ENCODE measurements at regions not wholly inside any gene's neighbourhood (a gene's known extent, or its start where the extent isn't known, plus 50 kb on each side); places are given as distances from the start of the nearest gene placed in this dataset.

GRCh38 chr1:38287036-38287435, 240.4 kb upstream of the POU3F1 start:
- DNase-seq (ENCODE audit: low spot score): no peak

GRCh38 chr1:38285807-38286530, 239.4 kb upstream of the POU3F1 start:
- no peak for DNase-seq (ENCODE audit: low spot score)

- DNase-seq (ENCODE audit: low spot score): no peak
Measured at GRCh38 chr1:38284953-38285352, 238.4 kb upstream of the POU3F1 start.

GRCh38 chr1:38283696-38284470, 237.3 kb upstream of the POU3F1 start:
- DNase-seq (ENCODE audit: low spot score): no peak

GRCh38 chr1:38279148-38279547, 232.6 kb upstream of the POU3F1 start:
- DNase-seq (ENCODE audit: low spot score): no peak

GRCh38 chr1:38277646-38278045, 231.1 kb upstream of the POU3F1 start:
- DNase-seq (ENCODE audit: low spot score): no peak

GRCh38 chr1:38275960-38276359, 229.4 kb upstream of the POU3F1 start:
- DNase-seq (ENCODE audit: low spot score): no peak

GRCh38 chr1:38274974-38275373, 228.4 kb upstream of the POU3F1 start:
- no peak for DNase-seq (ENCODE audit: low spot score)

- no peak for DNase-seq (ENCODE audit: low spot score)
Measured at GRCh38 chr1:38273196-38273804, 226.7 kb upstream of the POU3F1 start.

GRCh38 chr1:38272515-38272914, 225.9 kb upstream of the POU3F1 start:
- DNase-seq (ENCODE audit: low spot score): no peak

GRCh38 chr1:38270849-38271633, 224.4 kb upstream of the POU3F1 start:
- DNase-seq (ENCODE audit: low spot score): no peak

- no peak for DNase-seq (ENCODE audit: low spot score)
Measured at GRCh38 chr1:38269923-38270848, 223.6 kb upstream of the POU3F1 start.

- no peak for DNase-seq (ENCODE audit: low spot score)
Measured at GRCh38 chr1:38268226-38268625, 221.6 kb upstream of the POU3F1 start.

- no peak for DNase-seq (ENCODE audit: low spot score)
Measured at GRCh38 chr1:38267037-38268036, 220.7 kb upstream of the POU3F1 start.

GRCh38 chr1:38266197-38266520, 219.6 kb upstream of the POU3F1 start:
- no peak for DNase-seq (ENCODE audit: low spot score)

- no peak for DNase-seq (ENCODE audit: low spot score)
Measured at GRCh38 chr1:38265293-38266196, 219.0 kb upstream of the POU3F1 start.

- DNase-seq (ENCODE audit: low spot score): no peak
Measured at GRCh38 chr1:38263438-38263837, 216.8 kb upstream of the POU3F1 start.

GRCh38 chr1:38261574-38261973, 215.0 kb upstream of the POU3F1 start:
- no peak for DNase-seq (ENCODE audit: low spot score)

- DNase-seq (ENCODE audit: low spot score): no peak
Measured at GRCh38 chr1:38258085-38258627, 211.6 kb upstream of the POU3F1 start.

Data from AG20443 (cell line).